ENCODE measurements at regions not wholly inside any gene's neighbourhood (a gene's known extent, or its start where the extent isn't known, plus 50 kb on each side); places are given as distances from the start of the nearest gene placed in this dataset.

DNA sequence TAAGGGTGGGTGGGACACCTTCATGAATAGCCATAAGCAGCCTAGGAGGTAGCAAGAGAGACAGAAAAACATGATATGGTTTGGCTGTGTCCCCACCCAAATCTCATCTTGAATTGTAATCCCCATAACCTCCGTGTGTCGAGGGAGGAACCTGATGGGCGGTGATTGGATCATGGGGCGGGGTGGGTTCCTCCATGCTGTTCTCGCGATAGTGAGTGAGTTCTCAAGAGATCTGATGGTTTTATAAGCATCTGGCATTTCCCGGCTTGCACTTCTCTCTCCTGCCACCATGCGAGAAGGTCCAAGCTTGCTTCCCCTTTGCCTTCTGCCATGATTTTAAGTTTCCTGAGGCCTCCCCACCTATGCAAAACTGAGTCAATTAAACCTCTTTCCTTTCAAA, 259.1 kb upstream of the ERCC4 start:
- TF ChIP-seq CTCF (IDR thresholded peaks at IDR 0.05; ENCODE audit: poor library complexity) (no peak), EZH2 (IDR thresholded peaks at IDR 0.05; ENCODE audit: borderline replicate concordance) (no peak)

Measured in hepatocyte (in vitro differentiated cells).